GM18517 (cell line): ENCODE measurements at regions not wholly inside any gene's neighbourhood (a gene's known extent, or its start where the extent isn't known, plus 50 kb on each side); places are given as distances from the start of the nearest gene placed in this dataset.
"Not testable (repeated sequence)": the region's sequence is repeated elsewhere in the genome, so short reads cannot be mapped to it uniquely, and the experiment has no call there.

Source experiments
- ATAC-seq: cut with Tn5 transposase; IDR thresholded peaks from one replicate; pipeline ENCODE4 v1.9.1; 2021; ENCODE audit warnings: mild to moderate bottlenecking, moderate library complexity; ENCODE audit not compliant: unreplicated experiment

DNA sequence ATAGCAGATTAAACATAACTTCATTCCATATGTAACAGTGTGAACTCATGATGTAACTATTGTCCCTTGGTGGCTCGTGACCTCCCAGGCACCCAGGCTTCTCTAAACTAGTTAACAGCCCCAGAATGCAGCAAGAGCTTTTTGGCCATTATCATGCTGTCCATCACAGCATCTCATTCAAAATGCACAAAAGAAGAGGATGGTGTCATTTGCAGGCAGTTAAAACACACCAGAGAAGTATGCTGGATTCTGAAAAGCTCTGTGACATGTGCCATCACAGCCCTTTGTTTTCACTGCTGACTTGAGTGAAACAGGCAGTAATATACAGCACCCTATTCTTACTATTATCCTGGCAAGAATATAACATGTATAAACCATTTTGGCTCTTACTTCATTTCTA is 117.6 kb upstream of the CHMP2B start:
- ATAC-seq = no peak

DNA sequence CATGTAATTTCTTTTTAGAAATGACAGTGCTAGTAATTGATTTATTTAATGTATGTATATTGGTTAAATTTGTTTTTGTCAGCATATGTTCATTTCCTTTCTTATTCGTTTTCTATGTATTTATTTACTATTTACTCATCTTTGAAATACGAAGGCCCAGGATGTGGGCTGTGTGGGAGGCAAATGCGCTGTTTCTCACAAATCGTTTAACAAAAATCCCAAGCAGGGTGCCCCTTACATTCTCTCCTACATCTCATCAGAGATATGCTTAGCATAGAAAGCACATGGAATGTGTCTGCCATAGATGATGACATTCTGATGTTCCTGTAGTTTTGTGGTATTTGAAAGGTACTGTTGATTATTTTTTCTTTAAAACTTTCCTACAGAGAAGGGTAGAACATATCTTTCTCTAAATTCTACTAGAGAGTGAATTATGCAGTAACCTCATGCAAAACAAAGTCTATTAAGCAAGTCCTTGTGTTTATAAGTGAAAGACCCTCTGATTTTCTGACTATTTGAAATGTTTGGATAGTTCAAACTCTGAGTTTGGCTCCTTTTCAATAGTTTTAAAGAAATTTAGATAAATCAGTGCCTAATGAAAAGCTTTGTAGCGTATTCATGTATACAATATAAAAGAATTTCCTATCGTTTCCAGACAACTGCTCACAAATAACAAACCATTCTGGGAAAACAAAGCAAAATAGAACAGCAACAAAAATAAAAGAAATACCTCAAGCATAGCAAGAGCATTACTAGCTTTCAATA is 111.1 kb upstream of the VGLL3 start:
- ATAC-seq = no peak

DNA sequence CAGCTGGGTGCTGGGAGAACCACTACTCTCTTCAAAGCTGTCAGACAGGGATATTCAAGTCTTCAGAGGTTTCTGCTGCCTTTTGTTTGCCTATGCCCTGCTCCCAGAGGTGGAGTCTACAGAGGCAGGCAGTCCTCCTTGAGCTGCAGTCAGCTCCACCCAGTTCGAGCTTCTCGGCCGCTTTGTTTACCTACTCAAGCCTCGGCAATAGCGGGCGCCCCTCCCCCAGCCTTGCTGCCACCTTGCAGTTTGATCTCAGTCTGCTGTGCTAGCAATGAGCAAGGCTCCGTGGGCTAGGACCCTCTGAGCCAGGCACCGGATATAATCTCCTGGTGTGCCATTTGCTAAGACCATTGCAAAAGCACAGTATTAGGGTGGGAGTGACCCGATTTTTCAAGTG is 106.8 kb upstream of the VGLL3 start:
- ATAC-seq = not testable (repeated sequence)

DNA sequence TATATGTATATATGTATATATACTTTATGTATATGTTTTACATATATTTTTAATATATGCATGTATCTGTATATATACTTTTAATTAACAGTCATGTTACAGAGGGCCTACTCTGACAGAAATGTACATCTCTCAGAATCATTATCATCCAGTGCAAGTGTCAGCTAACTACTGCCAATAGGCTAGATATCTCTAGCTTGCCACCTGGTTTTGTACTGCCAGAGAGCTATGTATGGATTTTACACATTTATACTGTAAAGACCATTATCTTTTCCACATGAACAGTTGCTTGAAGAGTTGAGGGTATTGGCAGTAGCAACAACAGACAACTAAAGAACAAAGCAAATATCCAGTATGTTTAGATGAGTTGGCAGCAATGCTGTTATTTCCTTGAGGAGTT is 99.7 kb upstream of the VGLL3 start:
- ATAC-seq = no peak

DNA sequence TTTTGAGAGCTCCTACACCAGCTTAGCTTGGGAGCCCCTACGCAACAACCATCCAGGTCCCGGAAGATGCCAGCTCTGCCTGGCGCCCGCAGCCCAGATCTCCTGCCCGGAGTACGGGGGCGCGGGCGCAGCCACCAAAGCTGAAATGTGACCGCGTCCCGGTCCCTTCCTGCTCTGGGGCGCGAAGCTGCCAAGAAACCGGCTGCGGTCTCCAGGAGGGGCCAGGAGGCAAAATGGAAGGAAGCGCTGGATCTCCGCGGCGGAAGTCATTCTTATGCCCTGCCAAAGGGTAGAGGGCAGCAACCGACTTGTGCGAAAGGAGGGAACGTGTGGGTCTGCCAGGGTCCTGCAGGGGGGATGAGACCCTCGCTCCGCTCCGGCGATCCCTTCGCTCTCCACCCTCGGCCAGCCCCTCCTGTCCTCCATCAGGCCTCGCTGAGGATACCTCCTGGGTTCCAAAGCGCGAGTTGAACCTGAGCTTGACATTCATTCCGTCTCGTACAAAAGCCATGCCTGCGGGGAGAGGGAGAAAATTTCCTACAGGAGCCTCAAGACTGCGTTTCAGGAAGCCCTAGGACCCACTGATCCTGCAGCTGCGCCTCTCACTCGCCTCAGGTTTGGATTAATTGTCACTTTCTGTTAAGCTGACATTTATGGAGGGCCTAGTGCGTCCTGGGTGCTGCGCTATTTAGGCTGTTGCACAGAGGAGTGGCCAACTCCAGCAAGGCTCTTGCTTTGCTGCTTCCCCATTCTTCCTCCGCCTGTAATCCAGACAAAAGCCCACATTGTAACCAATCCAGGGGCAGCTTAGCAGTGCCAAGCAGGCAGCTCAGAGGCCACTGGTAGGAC is 98.3 kb upstream of the VGLL3 start:
- ATAC-seq = peak; percentile 63

DNA sequence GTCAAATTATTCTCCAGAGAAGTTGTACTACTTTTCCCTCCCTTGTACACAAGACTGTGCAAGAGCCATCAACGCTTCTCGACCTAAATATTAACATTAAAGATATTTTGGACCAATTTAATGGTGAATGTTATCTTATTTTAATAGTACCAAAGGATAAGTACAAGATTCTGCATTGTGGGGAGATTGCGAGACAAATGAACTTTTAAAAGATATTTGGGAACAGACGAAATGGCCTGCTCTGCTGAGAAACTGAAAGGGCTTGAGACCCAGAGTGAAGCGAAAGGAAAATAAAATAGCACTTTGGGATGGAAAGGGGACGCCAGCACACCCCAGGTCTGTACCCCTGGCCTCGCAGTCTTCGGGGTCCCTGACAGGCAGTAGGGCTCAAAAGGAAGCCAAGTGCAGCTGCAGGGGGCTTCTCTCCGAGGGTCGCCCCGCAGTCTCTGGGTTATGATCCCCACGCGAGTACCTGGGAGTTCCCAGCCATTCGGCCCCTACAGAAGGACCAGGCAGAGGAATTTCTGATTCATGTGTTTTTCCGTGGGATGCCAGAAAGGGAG is 97.6 kb upstream of the VGLL3 start:
- peak; percentile 33 for ATAC-seq

DNA sequence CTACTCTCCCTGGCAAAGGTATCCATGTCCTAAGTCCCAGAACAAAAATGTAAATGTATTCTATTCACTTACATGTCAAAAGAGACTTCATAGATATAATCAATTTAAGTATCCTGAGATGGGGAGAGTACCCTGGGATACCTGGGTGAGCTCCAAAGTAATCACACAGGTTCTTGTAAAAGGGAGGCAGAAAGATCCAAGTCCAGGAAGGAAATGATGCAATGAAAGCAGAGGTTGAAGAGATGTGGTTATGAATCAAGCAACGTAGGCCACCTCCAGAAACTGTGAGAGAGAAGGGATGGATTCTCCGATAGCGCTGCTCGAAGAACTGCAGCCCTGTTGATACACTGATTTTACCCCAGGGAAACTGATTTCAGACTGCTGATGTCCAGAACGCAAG is 93.9 kb upstream of the VGLL3 start:
- ATAC-seq = no peak

DNA sequence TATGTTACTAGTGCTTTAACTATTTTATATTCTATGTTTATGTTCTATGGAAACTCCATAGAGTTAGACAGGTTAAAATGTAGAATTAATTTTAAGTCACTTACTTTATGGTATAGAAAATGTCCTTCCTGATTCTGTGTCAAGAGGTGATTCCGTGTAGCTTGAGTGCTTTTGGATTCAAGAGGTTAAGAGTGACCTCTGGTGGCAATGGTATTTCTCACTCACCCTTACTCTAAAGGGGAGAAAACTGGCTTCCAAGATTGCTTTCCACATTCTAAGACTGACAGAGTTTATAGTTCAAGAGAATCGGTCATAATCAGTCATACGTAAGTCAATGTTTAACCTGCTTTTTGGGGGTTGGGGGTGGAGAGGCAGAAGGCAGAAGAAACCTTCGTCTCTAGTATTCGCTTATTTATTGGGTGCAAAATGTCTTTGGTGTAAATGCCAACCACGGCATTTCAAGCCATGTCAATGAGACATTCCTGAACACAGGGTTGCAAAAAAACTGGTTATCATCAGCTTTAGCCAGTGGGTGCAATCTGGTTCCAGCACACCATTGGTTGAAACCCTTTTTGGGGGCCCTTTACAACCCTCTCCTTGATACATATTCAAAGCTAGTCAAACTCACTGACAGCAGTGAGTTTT is 92.0 kb upstream of the VGLL3 start:
- ATAC-seq = peak; percentile 66

DNA sequence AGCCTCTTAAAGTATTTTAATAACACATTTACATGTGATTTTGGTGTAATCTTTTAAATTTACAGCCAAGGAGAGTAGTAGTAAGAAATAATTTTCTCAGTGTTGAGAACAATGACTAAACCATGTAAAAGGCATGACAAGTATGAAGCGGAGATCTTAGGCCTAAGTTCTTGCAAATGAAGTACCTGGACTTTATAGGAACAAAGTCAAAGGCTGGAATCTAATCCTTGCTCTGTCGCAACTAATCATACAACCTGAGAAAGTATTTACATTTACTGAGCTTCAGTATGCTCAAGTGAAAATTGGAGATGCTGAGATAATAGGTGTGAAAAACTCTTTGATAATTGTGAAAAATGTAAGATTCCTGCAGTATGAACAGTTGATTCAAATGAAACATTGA is 86.4 kb upstream of the VGLL3 start:
- ATAC-seq = no peak

DNA sequence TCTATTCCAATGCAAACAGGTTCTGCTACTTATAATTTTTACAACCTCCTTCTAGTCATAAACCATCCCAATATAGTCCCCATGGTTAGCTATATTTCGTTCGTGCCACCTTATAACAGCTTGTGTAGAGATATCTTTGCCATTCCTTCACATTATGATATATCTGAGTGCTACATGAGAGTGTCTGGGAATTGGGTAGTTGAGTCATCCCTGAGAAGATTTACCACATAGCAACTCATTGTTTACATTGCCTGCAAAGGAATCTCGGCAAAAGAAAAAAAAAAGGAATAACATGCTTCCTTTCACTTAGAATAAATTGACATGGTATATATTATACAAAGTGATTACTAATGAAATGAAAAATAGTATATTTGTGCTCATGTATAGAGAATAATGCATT is 86.0 kb upstream of the VGLL3 start:
- no peak for ATAC-seq

DNA sequence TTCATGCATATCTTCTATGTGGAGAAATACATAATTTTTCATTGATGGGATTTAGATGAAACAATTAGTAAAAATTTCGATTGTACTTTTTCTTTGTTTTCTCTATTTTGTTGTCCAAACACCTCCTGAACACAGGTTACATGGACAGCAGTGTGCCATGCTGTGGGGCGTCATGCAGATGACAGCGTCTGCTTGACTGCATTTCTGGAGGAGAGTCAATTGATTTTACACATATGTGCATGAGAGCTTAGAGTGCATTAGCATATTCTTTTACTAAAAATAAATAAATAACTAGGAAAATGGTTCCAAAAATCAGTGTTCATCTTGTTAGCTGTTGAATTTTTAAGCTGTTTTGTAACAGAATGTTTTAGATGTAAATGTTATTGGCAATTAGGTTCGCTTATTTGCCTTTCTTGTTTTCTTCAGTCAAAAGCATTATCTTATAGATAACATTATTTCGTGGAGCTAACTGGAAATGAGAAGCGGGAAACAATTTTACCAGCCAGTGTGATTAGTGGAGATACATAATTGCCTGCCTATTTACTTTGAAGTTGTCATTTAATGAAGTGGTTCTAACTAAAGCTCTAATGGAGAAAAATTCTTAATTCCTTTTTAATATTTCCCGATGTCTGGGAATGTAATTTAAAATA is 82.7 kb upstream of the VGLL3 start:
- no peak for ATAC-seq

DNA sequence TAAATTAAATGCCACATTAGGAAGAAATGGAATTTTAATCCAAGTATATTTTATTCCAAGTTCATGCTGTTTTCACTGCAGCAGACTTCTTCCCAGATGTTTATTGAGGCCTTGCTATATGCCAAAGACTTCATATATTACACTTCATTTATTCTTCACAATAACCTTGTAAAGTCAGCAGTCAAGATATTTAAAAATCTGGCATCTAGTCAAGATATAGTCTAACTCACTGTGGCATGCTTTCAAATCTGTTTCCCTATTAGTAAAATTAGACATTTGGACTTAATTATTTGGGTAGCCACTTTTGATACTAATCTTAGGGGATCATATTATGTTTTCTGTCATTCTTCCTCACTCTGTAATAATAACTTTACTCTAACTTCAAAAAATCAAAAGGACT is 81.5 kb upstream of the VGLL3 start:
- ATAC-seq = no peak

DNA sequence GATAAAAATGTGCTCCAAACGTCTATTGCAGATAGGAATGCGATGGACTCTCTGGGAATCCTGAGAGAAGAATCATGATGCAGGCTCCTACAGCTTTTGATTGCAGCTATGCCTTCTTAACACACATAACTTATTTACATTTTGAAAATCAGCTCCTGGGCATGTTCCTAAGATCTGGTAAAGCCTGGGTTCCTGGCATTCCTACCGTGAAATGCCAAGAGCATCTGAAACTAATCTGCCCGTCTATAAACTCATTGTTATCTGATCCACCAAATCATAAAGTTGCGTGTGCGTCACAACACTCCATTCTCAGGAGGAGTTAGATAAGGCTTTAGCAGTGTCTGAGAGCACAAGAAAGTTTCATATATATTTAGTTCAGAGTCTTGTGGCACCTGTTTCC is 79.0 kb upstream of the VGLL3 start:
- no peak for ATAC-seq

DNA sequence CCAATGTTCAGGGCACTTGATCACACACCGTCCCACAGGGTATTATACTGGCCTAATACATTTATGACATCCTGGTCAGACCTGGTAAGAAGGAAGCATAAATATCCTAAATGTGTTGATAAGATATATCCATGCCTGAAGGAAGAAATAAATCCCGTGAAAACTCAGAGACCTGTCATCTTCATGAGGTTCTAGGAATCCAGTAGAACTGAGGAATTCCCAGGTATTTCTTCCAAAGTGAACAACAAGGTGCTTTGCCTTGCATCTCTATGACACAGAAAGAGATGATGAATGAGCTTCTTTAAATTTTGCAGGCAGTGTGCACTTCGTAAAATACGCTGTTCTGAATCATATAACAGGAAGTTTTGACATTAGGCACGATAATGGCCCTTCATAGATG is 78.1 kb upstream of the VGLL3 start:
- ATAC-seq = no peak

DNA sequence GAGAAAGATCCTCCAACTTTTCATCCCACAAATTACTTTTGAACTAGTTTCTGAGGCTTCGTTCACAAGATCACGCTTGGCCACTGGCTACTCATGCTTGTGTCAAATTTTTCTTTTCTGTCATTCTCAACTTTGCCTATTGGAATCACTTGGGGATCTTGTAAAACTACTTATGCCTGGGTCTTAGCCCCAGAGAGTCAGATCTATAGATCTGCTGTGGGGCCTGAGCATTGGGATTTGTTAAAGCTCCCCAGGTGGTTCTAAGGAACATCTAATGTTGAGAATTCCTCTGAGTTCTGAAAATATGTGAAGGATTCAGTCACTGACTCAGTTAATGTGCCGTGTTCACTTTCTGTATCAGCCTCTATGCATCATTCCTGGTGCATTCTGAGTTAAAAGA is 71.7 kb upstream of the VGLL3 start:
- no peak for ATAC-seq

DNA sequence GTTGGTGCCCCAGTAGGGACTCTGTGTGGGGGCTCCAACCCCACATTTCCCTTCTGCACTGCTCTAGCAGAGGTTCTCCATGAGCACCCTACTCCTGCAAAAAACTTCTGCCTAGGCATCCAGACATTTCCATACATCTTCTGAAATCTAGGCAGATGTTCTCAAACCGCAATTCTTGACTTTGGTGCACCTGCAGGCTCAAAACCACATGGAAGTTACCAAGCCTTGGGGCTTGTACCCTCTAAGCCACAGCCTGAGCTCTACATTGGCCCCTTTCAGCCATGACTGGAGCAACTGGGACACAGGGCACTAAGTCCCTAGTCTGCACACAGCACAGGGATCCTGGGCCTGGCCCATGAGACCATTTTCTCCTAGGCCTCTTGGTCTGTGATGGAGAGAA is 66.5 kb upstream of the VGLL3 start:
- ATAC-seq = no peak

DNA sequence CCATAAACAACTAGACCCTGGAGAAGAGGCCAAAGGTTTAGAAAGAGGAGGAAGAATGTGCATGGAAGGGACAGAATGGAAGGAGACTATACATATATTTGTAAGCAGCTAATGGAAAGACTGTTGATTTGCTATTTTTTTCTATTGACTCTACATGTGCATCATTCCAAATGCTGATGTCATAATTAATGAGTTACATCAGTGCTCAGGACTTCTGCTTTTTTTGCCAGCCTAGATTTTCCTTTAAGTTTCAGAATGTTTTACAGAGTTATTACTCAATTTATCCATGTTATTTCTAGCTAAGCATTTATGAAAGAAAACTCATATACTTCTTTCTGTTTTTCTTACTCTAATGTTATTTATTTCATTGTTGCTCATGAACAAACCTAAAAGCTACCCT is 62.6 kb upstream of the VGLL3 start:
- ATAC-seq = no peak

DNA sequence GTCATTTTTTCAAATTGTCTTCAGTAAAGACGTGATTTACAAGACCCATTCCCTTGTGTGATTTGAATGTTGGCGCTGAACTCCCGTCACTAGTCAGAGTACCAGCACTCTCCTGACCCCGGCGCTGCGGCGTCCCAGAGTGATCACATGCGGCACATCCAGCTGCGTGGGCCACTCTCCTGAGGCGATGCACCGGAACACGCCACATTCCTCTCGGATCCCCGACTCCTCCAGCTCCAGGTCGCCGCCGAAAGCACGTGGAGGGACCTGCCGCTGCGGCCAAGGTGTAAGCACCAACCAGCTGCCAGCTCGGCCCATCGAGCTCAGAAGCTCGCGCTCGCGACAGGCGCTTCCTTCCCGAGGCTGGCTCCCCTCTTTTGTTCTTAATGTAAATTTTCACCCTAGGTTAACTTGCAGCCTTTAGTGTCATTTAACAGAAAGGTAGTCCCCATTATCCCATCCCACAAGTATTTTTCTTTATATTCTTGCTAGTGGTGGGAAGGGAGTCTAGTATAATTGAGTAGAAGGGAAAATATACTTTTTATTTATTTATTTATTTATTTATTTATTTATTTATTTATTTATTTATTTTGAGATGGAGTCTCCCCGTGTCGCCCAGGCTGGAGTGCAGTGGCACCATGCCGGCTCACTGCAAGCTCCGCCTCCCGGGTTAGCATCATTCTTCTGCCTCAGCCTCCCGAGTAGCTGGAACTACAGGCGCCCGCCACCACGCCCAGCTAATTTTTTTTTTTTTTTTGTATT is 61.7 kb upstream of the VGLL3 start:
- ATAC-seq = no peak

DNA sequence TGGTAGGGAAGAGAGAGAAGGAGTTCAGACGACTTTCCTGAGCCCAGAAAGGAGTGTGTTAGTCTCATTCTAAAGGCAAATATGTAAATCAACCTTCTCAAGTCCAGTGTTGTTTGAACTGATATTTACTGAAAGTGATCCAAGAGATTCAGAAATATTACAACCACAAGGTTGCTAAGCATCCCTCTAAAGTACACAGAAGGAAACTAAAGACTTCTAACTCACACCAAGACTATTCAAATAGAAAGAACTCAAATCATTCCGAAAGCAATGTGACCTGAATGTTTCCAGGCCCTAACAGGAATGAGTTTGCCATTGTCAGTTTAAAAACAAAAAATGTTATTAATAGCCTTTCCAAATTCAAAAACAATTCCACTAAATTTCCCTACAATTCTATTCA is 56.9 kb upstream of the VGLL3 start:
- no peak for ATAC-seq

DNA sequence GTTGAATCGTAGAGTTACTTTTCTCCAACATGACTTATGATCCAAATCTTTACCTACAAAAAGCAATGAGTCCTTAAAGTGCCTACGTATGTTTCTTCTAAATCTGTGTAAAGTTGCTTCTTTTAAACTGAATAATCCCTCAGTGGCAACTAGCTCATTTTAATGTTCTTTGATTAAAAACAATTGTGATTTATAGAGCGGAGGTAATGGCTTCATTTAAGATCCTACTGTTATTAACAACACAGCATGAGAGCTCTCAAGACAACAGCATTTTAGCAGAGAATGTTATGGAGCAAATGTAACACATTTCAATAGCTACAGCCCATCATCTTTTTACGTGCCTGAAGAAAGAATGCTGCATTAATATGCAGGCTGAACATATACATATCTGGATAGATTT is 55.3 kb upstream of the VGLL3 start:
- ATAC-seq = no peak
